Liver (tissue), 8 donors: ENCODE measurements at regions not wholly inside any gene's neighbourhood (a gene's known extent, or its start where the extent isn't known, plus 50 kb on each side); places are given as distances from the start of the nearest gene placed in this dataset.

Experiments used
- DNase-seq: peaks from one replicate; pipeline ENCODE4 v3.0.0-alpha.2; 2017; ENCODE audit warnings: low spot score
- H3K27ac ChIP-seq, 2 donors: one replicate each; pipeline ENCODE4 v1.7.0; 2013; ENCODE audit warnings: inconsistent platforms in 2 of 2, low read length in 2 of 2, control low read depth in 1 of 2, low read depth in 1 of 2, mild to moderate bottlenecking in 1 of 2
- H3K27me3 ChIP-seq, 4 donors: one replicate each; pipeline versions ENCODE4 v1.6.1 to v1.7.0; 2013; ENCODE audit warnings: low read length in 3 of 4, inconsistent platforms in 1 of 4, mild to moderate bottlenecking in 1 of 4, moderate library complexity in 1 of 4; ENCODE audit not compliant: control insufficient read depth in 4 of 4, insufficient read depth in 4 of 4
- H3K36me3 ChIP-seq, 4 donors: one replicate each; pipeline versions ENCODE4 v1.6.1 to v1.7.0; 2013; ENCODE audit warnings: low read length in 3 of 4, mild to moderate bottlenecking in 3 of 4, low read depth in 1 of 4, moderate library complexity in 1 of 4; ENCODE audit not compliant: control insufficient read depth in 4 of 4, insufficient read depth in 3 of 4
- H3K4me1 ChIP-seq, 4 donors: one replicate each; pipeline versions ENCODE4 v1.6.1 to v1.7.0; 2013; ENCODE audit warnings: low read length in 3 of 4, mild to moderate bottlenecking in 3 of 4, moderate library complexity in 1 of 4; ENCODE audit not compliant: control insufficient read depth in 4 of 4, insufficient read depth in 4 of 4
- H3K4me3 ChIP-seq, 3 donors: one replicate each; pipeline versions ENCODE4 v1.6.1 to v1.7.0; 2013; ENCODE audit warnings: low read length in 3 of 3, control low read depth in 1 of 3, low read depth in 1 of 3, mild to moderate bottlenecking in 1 of 3
- H3K9ac ChIP-seq, 2 donors: one replicate each; pipeline ENCODE4 v1.7.0; 2013; ENCODE audit warnings: low read length in 2 of 2, mild to moderate bottlenecking in 2 of 2, moderate library complexity in 2 of 2, control low read depth in 1 of 2, low read depth in 1 of 2
- H3K9me3 ChIP-seq, 4 donors: one replicate each; pipeline versions ENCODE4 v1.6.1 to v1.7.0; 2013; ENCODE audit warnings: low read length in 3 of 4; ENCODE audit not compliant: control insufficient read depth in 4 of 4
- EGR1 ChIP-seq, 2 donors: IDR thresholded peaks; 2 replicates each; pipeline ENCODE4 v1.6.1; 2016 to 2018; ENCODE audit warnings: antibody characterized with exemption in 2 of 2, low read depth in 2 of 2
- FOXA1 ChIP-seq: IDR thresholded peaks from 2 replicates; pipeline ENCODE4 v1.6.1; 2016; ENCODE audit warnings: antibody characterized with exemption
- FOXA2 ChIP-seq: IDR thresholded peaks from 2 replicates; pipeline ENCODE4 v1.6.1; 2016; ENCODE audit warnings: antibody characterized with exemption
- GABPA ChIP-seq, 2 donors: IDR thresholded peaks in 1 of 2; conservative IDR thresholded peaks in 1 of 2; 2 replicates each; pipeline ENCODE4 v1.6.1; 2016; ENCODE audit warnings: antibody characterized with exemption in 2 of 2, mild to moderate bottlenecking in 1 of 2, moderate library complexity in 1 of 2
- HNF4A ChIP-seq, 2 donors: conservative IDR thresholded peaks; 2 replicates each; pipeline ENCODE4 v1.6.1; 2016; ENCODE audit warnings: antibody characterized with exemption in 2 of 2, mild to moderate bottlenecking in 2 of 2
- HNF4G ChIP-seq: IDR thresholded peaks from 2 replicates; pipeline ENCODE4 v1.6.1; 2016; ENCODE audit warnings: antibody characterized with exemption
- JUND ChIP-seq, 2 donors: IDR thresholded peaks; 2 replicates each; pipeline ENCODE4 v1.6.1; 2016; ENCODE audit warnings: antibody characterized with exemption in 2 of 2
- NR2F2 ChIP-seq: IDR thresholded peaks from 2 replicates; pipeline ENCODE4 v1.6.1; 2016; ENCODE audit warnings: antibody characterized with exemption
- RAD21 ChIP-seq, 2 donors: IDR thresholded peaks; 2 replicates each; pipeline ENCODE4 v1.6.1; 2016; ENCODE audit warnings: antibody characterized with exemption in 2 of 2, mild to moderate bottlenecking in 2 of 2
- RXRA ChIP-seq, 2 donors: IDR thresholded peaks; 2 replicates each; pipeline ENCODE4 v1.6.1; 2017 to 2018; ENCODE audit warnings: antibody characterized with exemption in 2 of 2, mild to moderate bottlenecking in 1 of 2
- SP1 ChIP-seq: IDR thresholded peaks from 2 replicates; pipeline ENCODE4 v1.6.1; 2018; ENCODE audit warnings: antibody characterized with exemption, mild to moderate bottlenecking
- TAF1 ChIP-seq: conservative IDR thresholded peaks from 2 replicates; pipeline ENCODE4 v1.6.1; 2016; ENCODE audit warnings: antibody characterized with exemption, mild to moderate bottlenecking
- YY1 ChIP-seq: IDR thresholded peaks from 2 replicates; pipeline ENCODE4 v1.6.1; 2016; ENCODE audit warnings: antibody characterized with exemption, mild to moderate bottlenecking
- WGBS: extraction: QIAGEN DNeasy Blood & Tissue Kit; methylation state at CpG from one replicate; pipeline ENCODE4 v1.1.7; 2013; 5-methylcytosine and 5-hydroxymethylcytosine counted together
- TF ChIP-seq, protein P1 (sequence below): IDR thresholded peaks from 2 replicates; pipeline ENCODE4 v1.6.1; 2016; ENCODE audit warnings: antibody characterized with exemption
- TF ChIP-seq, protein P2 (sequence below): IDR thresholded peaks from 2 replicates; pipeline ENCODE4 v1.6.1; 2016; ENCODE audit warnings: antibody characterized with exemption
- TF ChIP-seq, protein P3 (sequence below): IDR thresholded peaks from 2 replicates; pipeline ENCODE4 v1.6.1; 2016; ENCODE audit warnings: antibody characterized with exemption, mild to moderate bottlenecking
- TF ChIP-seq, protein P4 (sequence below): fragments of 150-350 bp; IDR thresholded peaks from 2 replicates; pipeline ENCODE4 v1.5.1; 2017; ENCODE audit warnings: improper control_type of control experiment, low read depth, low read length; ENCODE audit not compliant: missing input control
- TF ChIP-seq, protein P5 (sequence below): IDR thresholded peaks from 2 replicates; pipeline ENCODE4 v1.6.1; 2016; ENCODE audit warnings: antibody characterized with exemption
- donor health status: healthy.
- donor health status: healthy.
- donor health status: healthy.
- donor health status: healthy.
- donor health status: healthy.

DNA sequence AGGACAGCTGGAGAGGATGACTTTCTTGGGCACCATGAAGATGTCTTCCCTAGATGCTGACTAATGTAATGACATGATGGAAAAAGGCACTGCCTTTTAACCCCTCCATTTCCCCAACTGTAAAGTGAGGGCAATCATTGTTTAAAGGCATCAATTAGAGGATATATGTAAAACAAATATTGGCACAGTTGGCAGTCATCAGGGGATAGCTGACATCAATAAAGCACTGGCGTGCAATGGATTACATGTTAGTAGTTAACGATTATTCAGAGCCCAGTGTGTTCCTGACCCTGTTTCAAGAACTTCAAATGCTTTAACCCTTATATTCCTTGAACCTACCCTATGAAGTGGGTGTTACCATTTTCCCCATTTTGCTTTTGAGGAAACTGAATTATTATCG lies 100.7 kb downstream of the TMEM114 start:
- no peak for DNase-seq
- 36% methylated on average over 3 of the region's 3 CpGs for WGBS
- no peaks in the 10 kb centered on the region for H3K27me3 ChIP-seq
- H3K36me3 ChIP-seq = no peaks in the 10 kb centered on the region
- no peaks in the 10 kb centered on the region for H3K9me3 ChIP-seq
- no peak overlapping the region for H3K4me3 ChIP-seq
- H3K9ac ChIP-seq = no peak overlapping the region
- peaks cover 0 to 6% (median 0%) of the 10 kb centered on the region in 4 donors for H3K4me1 ChIP-seq
- H3K27ac ChIP-seq = no peak overlapping the region
- no peak for TF ChIP-seq YY1
- TF ChIP-seq, protein P1, sequence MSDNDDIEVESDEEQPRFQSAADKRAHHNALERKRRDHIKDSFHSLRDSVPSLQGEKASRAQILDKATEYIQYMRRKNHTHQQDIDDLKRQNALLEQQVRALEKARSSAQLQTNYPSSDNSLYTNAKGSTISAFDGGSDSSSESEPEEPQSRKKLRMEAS = no peak
- no peak for TF ChIP-seq HNF4A (conservative IDR thresholded peaks at IDR 0.05)
- TF ChIP-seq JUND (IDR thresholded peaks at IDR 0.05) = no peak
- no peak for TF ChIP-seq SP1
- TF ChIP-seq, protein P2, sequence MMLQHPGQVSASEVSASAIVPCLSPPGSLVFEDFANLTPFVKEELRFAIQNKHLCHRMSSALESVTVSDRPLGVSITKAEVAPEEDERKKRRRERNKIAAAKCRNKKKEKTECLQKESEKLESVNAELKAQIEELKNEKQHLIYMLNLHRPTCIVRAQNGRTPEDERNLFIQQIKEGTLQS = no peak
- no peak for TF ChIP-seq EGR1 (IDR thresholded peaks at IDR 0.05; ENCODE audit: low read depth in 2 of 2)
- no peak for TF ChIP-seq FOXA1
- TF ChIP-seq, protein P3, sequence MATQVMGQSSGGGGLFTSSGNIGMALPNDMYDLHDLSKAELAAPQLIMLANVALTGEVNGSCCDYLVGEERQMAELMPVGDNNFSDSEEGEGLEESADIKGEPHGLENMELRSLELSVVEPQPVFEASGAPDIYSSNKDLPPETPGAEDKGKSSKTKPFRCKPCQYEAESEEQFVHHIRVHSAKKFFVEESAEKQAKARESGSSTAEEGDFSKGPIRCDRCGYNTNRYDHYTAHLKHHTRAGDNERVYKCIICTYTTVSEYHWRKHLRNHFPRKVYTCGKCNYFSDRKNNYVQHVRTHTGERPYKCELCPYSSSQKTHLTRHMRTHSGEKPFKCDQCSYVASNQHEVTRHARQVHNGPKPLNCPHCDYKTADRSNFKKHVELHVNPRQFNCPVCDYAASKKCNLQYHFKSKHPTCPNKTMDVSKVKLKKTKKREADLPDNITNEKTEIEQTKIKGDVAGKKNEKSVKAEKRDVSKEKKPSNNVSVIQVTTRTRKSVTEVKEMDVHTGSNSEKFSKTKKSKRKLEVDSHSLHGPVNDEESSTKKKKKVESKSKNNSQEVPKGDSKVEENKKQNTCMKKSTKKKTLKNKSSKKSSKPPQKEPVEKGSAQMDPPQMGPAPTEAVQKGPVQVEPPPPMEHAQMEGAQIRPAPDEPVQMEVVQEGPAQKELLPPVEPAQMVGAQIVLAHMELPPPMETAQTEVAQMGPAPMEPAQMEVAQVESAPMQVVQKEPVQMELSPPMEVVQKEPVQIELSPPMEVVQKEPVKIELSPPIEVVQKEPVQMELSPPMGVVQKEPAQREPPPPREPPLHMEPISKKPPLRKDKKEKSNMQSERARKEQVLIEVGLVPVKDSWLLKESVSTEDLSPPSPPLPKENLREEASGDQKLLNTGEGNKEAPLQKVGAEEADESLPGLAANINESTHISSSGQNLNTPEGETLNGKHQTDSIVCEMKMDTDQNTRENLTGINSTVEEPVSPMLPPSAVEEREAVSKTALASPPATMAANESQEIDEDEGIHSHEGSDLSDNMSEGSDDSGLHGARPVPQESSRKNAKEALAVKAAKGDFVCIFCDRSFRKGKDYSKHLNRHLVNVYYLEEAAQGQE = no peak
- TF ChIP-seq, protein P4, sequence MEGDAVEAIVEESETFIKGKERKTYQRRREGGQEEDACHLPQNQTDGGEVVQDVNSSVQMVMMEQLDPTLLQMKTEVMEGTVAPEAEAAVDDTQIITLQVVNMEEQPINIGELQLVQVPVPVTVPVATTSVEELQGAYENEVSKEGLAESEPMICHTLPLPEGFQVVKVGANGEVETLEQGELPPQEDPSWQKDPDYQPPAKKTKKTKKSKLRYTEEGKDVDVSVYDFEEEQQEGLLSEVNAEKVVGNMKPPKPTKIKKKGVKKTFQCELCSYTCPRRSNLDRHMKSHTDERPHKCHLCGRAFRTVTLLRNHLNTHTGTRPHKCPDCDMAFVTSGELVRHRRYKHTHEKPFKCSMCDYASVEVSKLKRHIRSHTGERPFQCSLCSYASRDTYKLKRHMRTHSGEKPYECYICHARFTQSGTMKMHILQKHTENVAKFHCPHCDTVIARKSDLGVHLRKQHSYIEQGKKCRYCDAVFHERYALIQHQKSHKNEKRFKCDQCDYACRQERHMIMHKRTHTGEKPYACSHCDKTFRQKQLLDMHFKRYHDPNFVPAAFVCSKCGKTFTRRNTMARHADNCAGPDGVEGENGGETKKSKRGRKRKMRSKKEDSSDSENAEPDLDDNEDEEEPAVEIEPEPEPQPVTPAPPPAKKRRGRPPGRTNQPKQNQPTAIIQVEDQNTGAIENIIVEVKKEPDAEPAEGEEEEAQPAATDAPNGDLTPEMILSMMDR = no peak
- TF ChIP-seq NR2F2 = no peak
- TF ChIP-seq HNF4G = no peak
- TF ChIP-seq, protein P5, sequence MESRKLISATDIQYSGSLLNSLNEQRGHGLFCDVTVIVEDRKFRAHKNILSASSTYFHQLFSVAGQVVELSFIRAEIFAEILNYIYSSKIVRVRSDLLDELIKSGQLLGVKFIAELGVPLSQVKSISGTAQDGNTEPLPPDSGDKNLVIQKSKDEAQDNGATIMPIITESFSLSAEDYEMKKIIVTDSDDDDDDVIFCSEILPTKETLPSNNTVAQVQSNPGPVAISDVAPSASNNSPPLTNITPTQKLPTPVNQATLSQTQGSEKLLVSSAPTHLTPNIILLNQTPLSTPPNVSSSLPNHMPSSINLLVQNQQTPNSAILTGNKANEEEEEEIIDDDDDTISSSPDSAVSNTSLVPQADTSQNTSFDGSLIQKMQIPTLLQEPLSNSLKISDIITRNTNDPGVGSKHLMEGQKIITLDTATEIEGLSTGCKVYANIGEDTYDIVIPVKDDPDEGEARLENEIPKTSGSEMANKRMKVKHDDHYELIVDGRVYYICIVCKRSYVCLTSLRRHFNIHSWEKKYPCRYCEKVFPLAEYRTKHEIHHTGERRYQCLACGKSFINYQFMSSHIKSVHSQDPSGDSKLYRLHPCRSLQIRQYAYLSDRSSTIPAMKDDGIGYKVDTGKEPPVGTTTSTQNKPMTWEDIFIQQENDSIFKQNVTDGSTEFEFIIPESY = no peak
- TF ChIP-seq TAF1 = no peak
- no peak for TF ChIP-seq FOXA2

DNA sequence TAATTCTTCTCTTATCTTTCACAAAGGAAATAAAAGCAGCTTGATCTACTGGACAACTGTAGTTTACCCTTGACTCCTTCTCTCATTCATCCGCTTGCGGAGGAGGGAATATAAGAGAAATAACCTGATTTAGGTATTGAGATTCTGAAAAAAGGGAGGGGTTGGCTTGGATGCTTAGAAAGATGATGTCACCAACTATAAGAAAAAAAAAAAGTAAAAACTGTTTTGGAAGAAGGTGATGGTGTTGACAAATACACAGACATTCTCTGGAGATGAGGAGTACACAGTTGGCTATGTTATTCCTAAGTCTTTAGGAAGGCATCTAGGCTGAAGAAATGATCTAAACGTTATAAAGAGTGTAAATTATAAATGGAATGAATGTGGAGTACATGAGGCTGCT lies 103.3 kb downstream of the TMEM114 start:
- WGBS = 84% methylated on average over 3 of the region's 3 CpGs
- H3K4me1 ChIP-seq = peaks cover 0 to 6% (median 0%) of the 10 kb centered on the region in 4 donors

More for the DNA sequence above, 103.3 kb downstream of the TMEM114 start:
- Histone ChIP-seq H3K36me3 (no peaks in the 10 kb centered on the region), H3K4me3 (no peak overlapping the region), H3K27me3 (no peaks in the 10 kb centered on the region), H3K9me3 (no peaks in the 10 kb centered on the region), H3K27ac (no peak overlapping the region), H3K9ac (no peak overlapping the region)
- no peak for DNase-seq
- no peak for TF ChIP-seq EGR1 (IDR thresholded peaks at IDR 0.05; ENCODE audit: low read depth in 2 of 2)
- TF ChIP-seq RXRA (IDR thresholded peaks at IDR 0.05) = no peak
- TF ChIP-seq YY1 = no peak
- no peak for TF ChIP-seq TAF1
- no peak for TF ChIP-seq RAD21 (IDR thresholded peaks at IDR 0.05)
- TF ChIP-seq GABPA (IDR thresholded peaks at IDR 0.05 in 1 of 2, conservative IDR thresholded peaks at IDR 0.05 in 1 of 2) = no peak
- TF ChIP-seq, protein P3 = no peak
- TF ChIP-seq, protein P5 = no peak
